ENCODE measurements at regions not wholly inside any gene's neighbourhood (a gene's known extent, or its start where the extent isn't known, plus 50 kb on each side); places are given as distances from the start of the nearest gene placed in this dataset.

DNA sequence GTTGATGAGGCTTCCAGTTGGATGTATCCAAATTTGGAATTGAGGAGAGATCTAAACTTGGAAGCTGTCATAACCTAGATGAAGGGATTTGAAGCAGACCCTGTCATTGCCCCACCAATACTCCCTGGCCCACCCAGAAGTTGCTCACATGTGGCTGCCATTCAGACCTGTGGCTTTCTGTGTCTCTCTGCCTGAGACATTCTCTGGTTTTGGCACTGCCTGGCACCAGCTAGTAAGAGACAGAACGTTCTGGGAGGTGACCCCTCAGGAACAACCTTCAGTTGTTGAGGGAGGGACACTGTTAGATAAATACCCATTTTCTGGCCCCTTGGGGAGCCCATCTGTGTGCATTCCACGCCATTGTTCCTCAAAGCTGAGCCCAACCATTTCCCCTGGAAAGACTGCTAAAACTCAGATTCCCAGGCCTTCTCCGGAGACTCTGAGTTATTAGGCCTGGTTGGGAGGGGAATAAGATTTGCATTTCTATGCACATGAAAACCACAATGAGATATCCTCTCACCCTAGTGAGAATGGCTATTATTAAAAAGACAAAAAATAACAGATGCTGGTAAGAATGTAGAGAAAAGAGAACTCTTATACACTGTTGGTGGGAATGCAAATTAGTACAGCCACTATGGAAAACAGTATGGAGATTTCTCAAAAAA lies 290.4 kb downstream of the TSHZ3 start:
- TF ChIP-seq, protein P1, sequence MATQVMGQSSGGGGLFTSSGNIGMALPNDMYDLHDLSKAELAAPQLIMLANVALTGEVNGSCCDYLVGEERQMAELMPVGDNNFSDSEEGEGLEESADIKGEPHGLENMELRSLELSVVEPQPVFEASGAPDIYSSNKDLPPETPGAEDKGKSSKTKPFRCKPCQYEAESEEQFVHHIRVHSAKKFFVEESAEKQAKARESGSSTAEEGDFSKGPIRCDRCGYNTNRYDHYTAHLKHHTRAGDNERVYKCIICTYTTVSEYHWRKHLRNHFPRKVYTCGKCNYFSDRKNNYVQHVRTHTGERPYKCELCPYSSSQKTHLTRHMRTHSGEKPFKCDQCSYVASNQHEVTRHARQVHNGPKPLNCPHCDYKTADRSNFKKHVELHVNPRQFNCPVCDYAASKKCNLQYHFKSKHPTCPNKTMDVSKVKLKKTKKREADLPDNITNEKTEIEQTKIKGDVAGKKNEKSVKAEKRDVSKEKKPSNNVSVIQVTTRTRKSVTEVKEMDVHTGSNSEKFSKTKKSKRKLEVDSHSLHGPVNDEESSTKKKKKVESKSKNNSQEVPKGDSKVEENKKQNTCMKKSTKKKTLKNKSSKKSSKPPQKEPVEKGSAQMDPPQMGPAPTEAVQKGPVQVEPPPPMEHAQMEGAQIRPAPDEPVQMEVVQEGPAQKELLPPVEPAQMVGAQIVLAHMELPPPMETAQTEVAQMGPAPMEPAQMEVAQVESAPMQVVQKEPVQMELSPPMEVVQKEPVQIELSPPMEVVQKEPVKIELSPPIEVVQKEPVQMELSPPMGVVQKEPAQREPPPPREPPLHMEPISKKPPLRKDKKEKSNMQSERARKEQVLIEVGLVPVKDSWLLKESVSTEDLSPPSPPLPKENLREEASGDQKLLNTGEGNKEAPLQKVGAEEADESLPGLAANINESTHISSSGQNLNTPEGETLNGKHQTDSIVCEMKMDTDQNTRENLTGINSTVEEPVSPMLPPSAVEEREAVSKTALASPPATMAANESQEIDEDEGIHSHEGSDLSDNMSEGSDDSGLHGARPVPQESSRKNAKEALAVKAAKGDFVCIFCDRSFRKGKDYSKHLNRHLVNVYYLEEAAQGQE (IDR thresholded peaks at IDR 0.05; ENCODE audit: insufficient read depth in 1 of 2, low read depth in 2 of 2, low read length in 1 of 2) = no peak
- TF ChIP-seq, protein P2, sequence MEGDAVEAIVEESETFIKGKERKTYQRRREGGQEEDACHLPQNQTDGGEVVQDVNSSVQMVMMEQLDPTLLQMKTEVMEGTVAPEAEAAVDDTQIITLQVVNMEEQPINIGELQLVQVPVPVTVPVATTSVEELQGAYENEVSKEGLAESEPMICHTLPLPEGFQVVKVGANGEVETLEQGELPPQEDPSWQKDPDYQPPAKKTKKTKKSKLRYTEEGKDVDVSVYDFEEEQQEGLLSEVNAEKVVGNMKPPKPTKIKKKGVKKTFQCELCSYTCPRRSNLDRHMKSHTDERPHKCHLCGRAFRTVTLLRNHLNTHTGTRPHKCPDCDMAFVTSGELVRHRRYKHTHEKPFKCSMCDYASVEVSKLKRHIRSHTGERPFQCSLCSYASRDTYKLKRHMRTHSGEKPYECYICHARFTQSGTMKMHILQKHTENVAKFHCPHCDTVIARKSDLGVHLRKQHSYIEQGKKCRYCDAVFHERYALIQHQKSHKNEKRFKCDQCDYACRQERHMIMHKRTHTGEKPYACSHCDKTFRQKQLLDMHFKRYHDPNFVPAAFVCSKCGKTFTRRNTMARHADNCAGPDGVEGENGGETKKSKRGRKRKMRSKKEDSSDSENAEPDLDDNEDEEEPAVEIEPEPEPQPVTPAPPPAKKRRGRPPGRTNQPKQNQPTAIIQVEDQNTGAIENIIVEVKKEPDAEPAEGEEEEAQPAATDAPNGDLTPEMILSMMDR (IDR thresholded peaks at IDR 0.05) = no peak
- no peak for TF ChIP-seq SIN3A (IDR thresholded peaks at IDR 0.05; ENCODE audit: borderline replicate concordance, insufficient read depth, low read depth, low read length)
- no peak for TF ChIP-seq TCF7L2 (IDR thresholded peaks at IDR 0.05; ENCODE audit: low read depth, low read length)
- TF ChIP-seq POLR2AphosphoS5 (IDR thresholded peaks at IDR 0.05; ENCODE audit: low read depth, low read length) = no peak
- Histone ChIP-seq H3K36me3 (ENCODE audit: control insufficient read depth, insufficient read depth, low read length) (no peaks in the 10 kb centered on the region), H3K27ac (ENCODE audit: low read length) (no peak overlapping the region), H3K4me3 (ENCODE audit: low read depth in 2 of 2, low read length in 2 of 2) (no peak overlapping the region), H3K9me3 (ENCODE audit: control insufficient read depth, insufficient read depth, low read depth, low read length) (no peaks in the 10 kb centered on the region), H3K4me1 (ENCODE audit: control insufficient read depth, insufficient read depth, low read length) (no peaks in the 10 kb centered on the region), H3K27me3 (ENCODE audit: control insufficient read depth, insufficient read depth, low read length) (no peaks in the 10 kb centered on the region)
- ChIA-PET POLR2A (no interaction called here), CTCF (no interaction called here)
- no TSS peak for BruUV-seq (replicated peaks)
- in situ Hi-C loops (cut with HindIII; ENCODE audit: low pct_unique_long_range_greater_than_20kb, low sequenced_read_pairs) (no loop called here), intact Hi-C loops (cut with micrococcal nuclease; ENCODE audit: unreplicated experiment) (no loop called here)
- DNase-seq (ENCODE audit: low read depth, low spot score) (no peak), ATAC-seq (no peak)

DNA sequence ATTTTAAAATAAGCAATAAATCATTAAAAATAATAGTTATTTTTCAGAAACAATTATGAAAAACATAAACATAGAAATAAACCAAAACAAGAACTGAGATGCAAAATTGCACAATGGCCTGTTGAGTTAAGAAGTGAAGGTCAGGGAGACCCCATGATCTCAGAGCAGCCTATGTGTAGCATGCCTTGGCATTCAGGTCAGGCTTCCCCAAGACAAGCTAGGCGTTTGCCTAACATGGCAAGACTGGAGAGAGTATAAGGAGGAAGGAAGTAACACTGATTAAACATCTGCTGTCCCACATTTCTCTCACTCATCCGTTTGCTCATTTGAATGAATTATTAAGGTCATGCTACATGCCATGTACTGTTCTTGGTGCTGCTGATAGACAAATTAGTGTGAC lies 291.8 kb downstream of the TSHZ3 start:
- DNase-seq (ENCODE audit: low read depth, low spot score) (no peak), ATAC-seq (no peak)
- H3K36me3 ChIP-seq (ENCODE audit: control insufficient read depth, insufficient read depth, low read length) = no peaks in the 10 kb centered on the region
- no peak overlapping the region for H3K4me3 ChIP-seq (ENCODE audit: low read depth in 2 of 2, low read length in 2 of 2)
- ChIA-PET CTCF (no interaction called here), POLR2A (no interaction called here)
- intact Hi-C loops (cut with micrococcal nuclease; ENCODE audit: unreplicated experiment) (no loop called here), in situ Hi-C loops (cut with HindIII; ENCODE audit: low pct_unique_long_range_greater_than_20kb, low sequenced_read_pairs) (no loop called here)
- H3K27me3 ChIP-seq (ENCODE audit: control insufficient read depth, insufficient read depth, low read length) = no peaks in the 10 kb centered on the region
- no peak overlapping the region for H3K27ac ChIP-seq (ENCODE audit: low read length)
- H3K4me1 ChIP-seq (ENCODE audit: control insufficient read depth, insufficient read depth, low read length) = no peaks in the 10 kb centered on the region
- BruUV-seq (replicated peaks) = no TSS peak
- TF ChIP-seq SIN3A (IDR thresholded peaks at IDR 0.05; ENCODE audit: borderline replicate concordance, insufficient read depth, low read depth, low read length) (no peak), POLR2AphosphoS5 (IDR thresholded peaks at IDR 0.05; ENCODE audit: low read depth, low read length) (no peak), TCF7L2 (IDR thresholded peaks at IDR 0.05; ENCODE audit: low read depth, low read length) (no peak)
- TF ChIP-seq, protein P1 (IDR thresholded peaks at IDR 0.05; ENCODE audit: insufficient read depth in 1 of 2, low read depth in 2 of 2, low read length in 1 of 2) = no peak
- TF ChIP-seq, protein P2 (IDR thresholded peaks at IDR 0.05) = no peak
- H3K9me3 ChIP-seq (ENCODE audit: control insufficient read depth, insufficient read depth, low read depth, low read length) = no peaks in the 10 kb centered on the region

Data from Panc1 (cell line).